ENCODE measurements at regions not wholly inside any gene's neighbourhood (a gene's known extent, or its start where the extent isn't known, plus 50 kb on each side); places are given as distances from the start of the nearest gene placed in this dataset.

DNA sequence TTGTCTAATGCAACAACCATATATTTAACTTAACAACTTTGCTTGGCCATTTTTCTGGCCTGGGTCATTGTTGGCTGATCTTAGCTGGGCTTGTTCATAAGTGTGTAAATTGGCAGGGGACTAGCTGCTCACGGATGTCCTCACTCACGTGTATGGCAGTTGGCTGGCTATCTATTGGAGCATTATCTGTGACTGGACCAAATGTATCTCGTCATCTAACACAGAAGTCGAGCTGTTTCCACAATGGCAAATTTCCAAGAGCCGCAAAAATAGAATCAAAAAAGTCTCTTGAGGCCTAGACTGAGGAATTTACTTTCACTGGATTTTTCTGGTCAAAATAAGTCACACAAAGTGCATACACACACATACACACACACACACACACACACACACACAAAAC, 893.3 kb downstream of the FAM181B start (continued):
- no peak for TF ChIP-seq ZNF850 (CRISPR knock-in tag; conservative IDR thresholded peaks at IDR 0.05)
- no peak for TF ChIP-seq FOXA1 (IDR thresholded peaks at IDR 0.05)
- TF ChIP-seq FOXA1 (CRISPR knock-in tag; IDR thresholded peaks at IDR 0.05): no peak
- TF ChIP-seq, protein P1, sequence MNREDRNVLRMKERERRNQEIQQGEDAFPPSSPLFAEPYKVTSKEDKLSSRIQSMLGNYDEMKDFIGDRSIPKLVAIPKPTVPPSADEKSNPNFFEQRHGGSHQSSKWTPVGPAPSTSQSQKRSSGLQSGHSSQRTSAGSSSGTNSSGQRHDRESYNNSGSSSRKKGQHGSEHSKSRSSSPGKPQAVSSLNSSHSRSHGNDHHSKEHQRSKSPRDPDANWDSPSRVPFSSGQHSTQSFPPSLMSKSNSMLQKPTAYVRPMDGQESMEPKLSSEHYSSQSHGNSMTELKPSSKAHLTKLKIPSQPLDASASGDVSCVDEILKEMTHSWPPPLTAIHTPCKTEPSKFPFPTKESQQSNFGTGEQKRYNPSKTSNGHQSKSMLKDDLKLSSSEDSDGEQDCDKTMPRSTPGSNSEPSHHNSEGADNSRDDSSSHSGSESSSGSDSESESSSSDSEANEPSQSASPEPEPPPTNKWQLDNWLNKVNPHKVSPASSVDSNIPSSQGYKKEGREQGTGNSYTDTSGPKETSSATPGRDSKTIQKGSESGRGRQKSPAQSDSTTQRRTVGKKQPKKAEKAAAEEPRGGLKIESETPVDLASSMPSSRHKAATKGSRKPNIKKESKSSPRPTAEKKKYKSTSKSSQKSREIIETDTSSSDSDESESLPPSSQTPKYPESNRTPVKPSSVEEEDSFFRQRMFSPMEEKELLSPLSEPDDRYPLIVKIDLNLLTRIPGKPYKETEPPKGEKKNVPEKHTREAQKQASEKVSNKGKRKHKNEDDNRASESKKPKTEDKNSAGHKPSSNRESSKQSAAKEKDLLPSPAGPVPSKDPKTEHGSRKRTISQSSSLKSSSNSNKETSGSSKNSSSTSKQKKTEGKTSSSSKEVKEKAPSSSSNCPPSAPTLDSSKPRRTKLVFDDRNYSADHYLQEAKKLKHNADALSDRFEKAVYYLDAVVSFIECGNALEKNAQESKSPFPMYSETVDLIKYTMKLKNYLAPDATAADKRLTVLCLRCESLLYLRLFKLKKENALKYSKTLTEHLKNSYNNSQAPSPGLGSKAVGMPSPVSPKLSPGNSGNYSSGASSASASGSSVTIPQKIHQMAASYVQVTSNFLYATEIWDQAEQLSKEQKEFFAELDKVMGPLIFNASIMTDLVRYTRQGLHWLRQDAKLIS (CRISPR knock-in tag; IDR thresholded peaks at IDR 0.05): no peak
- no peak for TF ChIP-seq ZNF17 (CRISPR knock-in tag; IDR thresholded peaks at IDR 0.05)
- no peak for TF ChIP-seq MIER3 (CRISPR knock-in tag; IDR thresholded peaks at IDR 0.05; ENCODE audit: borderline replicate concordance)
- TF ChIP-seq, protein P2, sequence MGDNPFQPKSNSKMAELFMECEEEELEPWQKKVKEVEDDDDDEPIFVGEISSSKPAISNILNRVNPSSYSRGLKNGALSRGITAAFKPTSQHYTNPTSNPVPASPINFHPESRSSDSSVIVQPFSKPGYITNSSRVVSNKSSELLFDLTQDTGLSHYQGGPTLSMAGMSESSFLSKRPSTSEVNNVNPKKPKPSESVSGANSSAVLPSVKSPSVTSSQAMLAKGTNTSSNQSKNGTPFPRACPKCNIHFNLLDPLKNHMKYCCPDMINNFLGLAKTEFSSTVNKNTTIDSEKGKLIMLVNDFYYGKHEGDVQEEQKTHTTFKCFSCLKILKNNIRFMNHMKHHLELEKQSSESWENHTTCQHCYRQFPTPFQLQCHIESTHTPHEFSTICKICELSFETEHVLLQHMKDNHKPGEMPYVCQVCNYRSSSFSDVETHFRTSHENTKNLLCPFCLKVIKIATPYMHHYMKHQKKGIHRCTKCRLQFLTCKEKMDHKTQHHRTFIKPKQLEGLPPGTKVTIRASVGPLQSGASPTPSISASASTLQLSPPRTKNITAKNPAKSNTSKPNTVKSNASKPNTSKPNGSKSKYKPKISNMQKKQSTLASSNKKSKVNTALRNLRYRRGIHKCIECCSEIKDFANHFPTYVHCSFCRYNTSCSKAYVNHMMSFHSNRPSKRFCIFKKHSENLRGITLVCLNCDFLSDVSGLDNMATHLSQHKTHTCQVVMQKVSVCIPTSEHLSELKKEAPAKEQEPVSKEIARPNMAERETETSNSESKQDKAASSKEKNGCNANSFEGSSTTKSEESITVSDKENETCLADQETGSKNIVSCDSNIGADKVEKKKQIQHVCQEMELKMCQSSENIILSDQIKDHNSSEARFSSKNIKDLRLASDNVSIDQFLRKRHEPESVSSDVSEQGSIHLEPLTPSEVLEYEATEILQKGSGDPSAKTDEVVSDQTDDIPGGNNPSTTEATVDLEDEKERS (CRISPR knock-in tag; IDR thresholded peaks at IDR 0.05): no peak

DNA sequence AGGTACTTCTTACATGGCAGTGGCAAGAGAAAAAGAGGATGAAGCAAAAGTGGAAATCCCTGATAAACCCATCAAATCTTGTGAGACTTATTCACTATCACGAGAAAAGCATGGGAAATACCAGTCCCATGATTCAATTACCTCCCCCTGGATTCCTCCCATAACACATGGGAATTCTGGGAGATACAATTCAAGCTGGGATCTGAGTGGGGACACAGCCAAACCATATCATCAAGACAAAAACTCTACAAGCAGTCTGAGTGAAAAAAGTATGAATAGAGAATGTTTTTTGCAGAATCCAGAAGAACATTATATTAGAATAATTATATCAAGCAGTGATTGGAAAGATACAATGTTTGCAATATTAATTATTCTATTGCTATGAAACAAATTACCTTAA, 893.7 kb downstream of the FAM181B start:
- FAIRE-seq: no peak
- 0% methylated on average over 1 of the region's 1 CpG for WGBS (ENCODE audit: low lambda C conversion rate)
- BruUV-seq (replicated peaks): no TSS peak
- TF ChIP-seq ZNF24 (IDR thresholded peaks at IDR 0.05): no peak
- TF ChIP-seq, protein P3, sequence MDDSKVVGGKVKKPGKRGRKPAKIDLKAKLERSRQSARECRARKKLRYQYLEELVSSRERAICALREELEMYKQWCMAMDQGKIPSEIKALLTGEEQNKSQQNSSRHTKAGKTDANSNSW (CRISPR knock-in tag; IDR thresholded peaks at IDR 0.05; ENCODE audit: borderline replicate concordance): no peak
- TF ChIP-seq SP5 (CRISPR knock-in tag; IDR thresholded peaks at IDR 0.05; ENCODE audit: borderline replicate concordance, low read depth): no peak
- no peak for TF ChIP-seq NFE2L1 (CRISPR knock-in tag; IDR thresholded peaks at IDR 0.05; ENCODE audit: borderline replicate concordance)

More for the DNA sequence above, 893.7 kb downstream of the FAM181B start:
- Histone ChIP-seq H3K4me1 (ENCODE audit: insufficient read depth, low read length) (no peaks in the 10 kb centered on the region), H3K9ac (ENCODE audit: insufficient read depth, low read depth, low read length) (no peak overlapping the region), H3K4me2 (ENCODE audit: low read depth, low read length) (no peak overlapping the region), H3K27me3 (ENCODE audit: control insufficient read depth in 1 of 2, insufficient read depth in 2 of 2, low read length in 2 of 2) (no peaks in the 10 kb centered on the region), H4K20me1 (ENCODE audit: insufficient read depth, low read length) (no peaks in the 10 kb centered on the region), H3K27ac (ENCODE audit: extremely low read length, insufficient read depth, low read length) (no peak overlapping the region), H3K9me3 (ENCODE audit: low read length) (no peaks in the 10 kb centered on the region), H3K36me3 (replicated peaks in 1 of 2; ENCODE audit: control insufficient read depth in 1 of 2, insufficient read depth in 2 of 2, low read length in 2 of 2) (no peaks in the 10 kb centered on the region), H3K4me3 (replicated peaks in 1 of 3; ENCODE audit: insufficient read depth in 1 of 3, low read depth in 2 of 3, low read length in 3 of 3) (no peak overlapping the region), H2AFZ (ENCODE audit: low read length) (no peak overlapping the region), H3K79me2 (ENCODE audit: insufficient read depth, low read length) (no peaks in the 10 kb centered on the region)
- ATAC-seq: no peak
- ChIA-PET CTCF (ENCODE audit: low intra/inter-chr PET ratio, low total read pairs) (no interaction called here), POLR2A (no interaction called here)
- intact Hi-C loops (cut with micrococcal nuclease; ENCODE audit: unreplicated experiment) (no loop called here), in situ Hi-C loops (cut with HindIII; ENCODE audit: extremely low pct_ligation_motif_present, low pct_unique_long_range_greater_than_20kb) (no loop called here)
- no peak for DNase-seq (ENCODE audit: low spot score)
